CD8-positive, alpha-beta memory T cell (primary cell): ENCODE measurements at regions not wholly inside any gene's neighbourhood (a gene's known extent, or its start where the extent isn't known, plus 50 kb on each side); places are given as distances from the start of the nearest gene placed in this dataset.

Source experiments
- CTCF ChIA-PET: fragments of 350-600 bp; sonication (Branson Sonifier 250); formaldehyde crosslinking; loops from one replicate; lab custom pipeline; 2021; ENCODE audit warnings: antibody characterized with exemption; lab: Charles Lee
- POLR2A ChIA-PET: fragments of 350-600 bp; sonication (Branson Sonifier 250); formaldehyde crosslinking; loops from one replicate; lab custom pipeline; 2021; ENCODE audit warnings: antibody characterized with exemption; lab: Charles Lee
- DNase-seq, 5 donors: peaks; one replicate each; pipeline versions ENCODE4 v3.0.0 to v3.0.0-alpha.2; 2020 to 2022; ENCODE audit warnings: mixed read lengths in 1 of 5
- H3K27ac ChIP-seq: one replicate; pipeline ENCODE4 v1.7.0; 2013; ENCODE audit warnings: low read depth, mild to moderate bottlenecking, low read length, moderate library complexity
- H3K27me3 ChIP-seq: 2 replicates; pipeline ENCODE4 v1.7.0; 2013; ENCODE audit warnings: low read length, mild to moderate bottlenecking; ENCODE audit not compliant: insufficient read depth, poor library complexity, severe bottlenecking
- H3K36me3 ChIP-seq: 2 replicates; pipeline ENCODE4 v1.7.0; 2013; ENCODE audit warnings: mild to moderate bottlenecking, low read length, moderate library complexity; ENCODE audit not compliant: insufficient read depth
- H3K4me1 ChIP-seq: 2 replicates; pipeline ENCODE4 v1.7.0; 2013; ENCODE audit warnings: mild to moderate bottlenecking, low read length, moderate library complexity; ENCODE audit not compliant: insufficient read depth
- H3K4me3 ChIP-seq: 2 replicates; pipeline ENCODE4 v1.7.0; 2013; ENCODE audit warnings: mild to moderate bottlenecking, low read length
- H3K9me3 ChIP-seq: 2 replicates; pipeline ENCODE4 v1.7.0; 2013; ENCODE audit warnings: mild to moderate bottlenecking, low read length
- H3K27ac Mint-ChIP-seq, 8 donors: one replicate each; pipeline ENCODE4 v1.8.0; 2020 to 2021; ENCODE audit warnings: mixed read lengths in 8 of 8, mild to moderate bottlenecking in 6 of 8, inconsistent platforms in 3 of 8, moderate library complexity in 3 of 8
- H3K27me3 Mint-ChIP-seq, 2 donors: one replicate each; pipeline ENCODE4 v1.8.0; 2020 to 2021; ENCODE audit warnings: mixed read lengths in 2 of 2, mild to moderate bottlenecking in 1 of 2, moderate library complexity in 1 of 2
- H3K36me3 Mint-ChIP-seq, 3 donors: one replicate each; pipeline ENCODE4 v1.8.0; 2020 to 2021; ENCODE audit warnings: mixed read lengths in 3 of 3, inconsistent platforms in 1 of 3, mild to moderate bottlenecking in 1 of 3
- H3K4me1 Mint-ChIP-seq, 3 donors: one replicate each; pipeline ENCODE4 v1.8.0; 2020 to 2021; ENCODE audit warnings: mixed read lengths in 3 of 3, inconsistent platforms in 1 of 3, mild to moderate bottlenecking in 1 of 3
- H3K4me3 Mint-ChIP-seq, 7 donors: one replicate each; pipeline ENCODE4 v1.8.0; 2020 to 2021; ENCODE audit warnings: mixed read lengths in 7 of 7, mild to moderate bottlenecking in 6 of 7, moderate library complexity in 4 of 7, inconsistent platforms in 2 of 7
- H3K9me3 Mint-ChIP-seq, 5 donors: one replicate each; pipeline ENCODE4 v1.8.0; 2020 to 2022; ENCODE audit warnings: mixed read lengths in 5 of 5, mild to moderate bottlenecking in 3 of 5, moderate library complexity in 2 of 5, inconsistent platforms in 1 of 5

- no peaks in the 10 kb centered on the region for H3K4me1 Mint-ChIP-seq
- CTCF ChIA-PET = no interaction called here
Measured at GRCh38 chr17:33521784-33522183, 228.7 kb upstream of the ASIC2 start.

GRCh38 chr17:33522623-33523022 is 229.5 kb upstream of the ASIC2 start:
- H3K27me3 Mint-ChIP-seq = peaks cover 7 to 12% of the 10 kb centered on the region in 2 donors
- no peaks in the 10 kb centered on the region for H3K36me3 ChIP-seq
- no peaks in the 10 kb centered on the region for H3K36me3 Mint-ChIP-seq
- no peak overlapping the region for H3K27ac ChIP-seq
- no peak overlapping the region for H3K27ac Mint-ChIP-seq
- H3K4me3 ChIP-seq = no peak overlapping the region
- H3K9me3 Mint-ChIP-seq = peaks cover 0 to 8% (median 0%) of the 10 kb centered on the region in 5 donors
- H3K4me1 Mint-ChIP-seq = no peaks in the 10 kb centered on the region
- H3K4me1 ChIP-seq = no peaks in the 10 kb centered on the region
- CTCF ChIA-PET = no interaction called here
- POLR2A ChIA-PET = no interaction called here
- H3K9me3 ChIP-seq = no peaks in the 10 kb centered on the region
- H3K27me3 ChIP-seq = no peaks in the 10 kb centered on the region
- no peak for DNase-seq
- H3K4me3 Mint-ChIP-seq = no peak overlapping the region

More at GRCh38 chr17:33521784-33522183, 228.7 kb upstream of the ASIC2 start:
- Mint-ChIP-seq H3K27me3 (peaks cover 6% of the 10 kb centered on the region in 2 donors), H3K4me3 (no peak overlapping the region), H3K36me3 (no peaks in the 10 kb centered on the region), H3K27ac (no peak overlapping the region), H3K9me3 (peaks cover 0 to 2% (median 0%) of the 10 kb centered on the region in 5 donors)
- Histone ChIP-seq H3K9me3 (no peaks in the 10 kb centered on the region), H3K4me1 (no peaks in the 10 kb centered on the region), H3K27me3 (no peaks in the 10 kb centered on the region), H3K36me3 (no peaks in the 10 kb centered on the region), H3K4me3 (no peak overlapping the region), H3K27ac (no peak overlapping the region)
- POLR2A ChIA-PET = no interaction called here
- no peak for DNase-seq

- Mint-ChIP-seq H3K27me3 (peaks cover 8 to 14% of the 10 kb centered on the region in 2 donors), H3K9me3 (peaks cover 0 to 13% (median 0%) of the 10 kb centered on the region in 5 donors), H3K36me3 (no peaks in the 10 kb centered on the region), H3K4me1 (no peaks in the 10 kb centered on the region), H3K27ac (no peak overlapping the region), H3K4me3 (no peak overlapping the region)
- ChIA-PET CTCF (no interaction called here), POLR2A (no interaction called here)
- H3K4me1 ChIP-seq = no peaks in the 10 kb centered on the region
- H3K4me3 ChIP-seq = no peak overlapping the region
- no peak overlapping the region for H3K27ac ChIP-seq
- H3K9me3 ChIP-seq = no peaks in the 10 kb centered on the region
- H3K27me3 ChIP-seq = no peaks in the 10 kb centered on the region
- H3K36me3 ChIP-seq = no peaks in the 10 kb centered on the region
- DNase-seq = no peak
Measured at GRCh38 chr17:33523577-33523981, 230.5 kb upstream of the ASIC2 start.

GRCh38 chr17:33525186-33525585 is 232.1 kb upstream of the ASIC2 start:
- no peak overlapping the region for H3K4me3 ChIP-seq
- H3K36me3 ChIP-seq = no peaks in the 10 kb centered on the region
- no peaks in the 10 kb centered on the region for H3K4me1 Mint-ChIP-seq
- ChIA-PET CTCF (no interaction called here), POLR2A (no interaction called here)
- peaks cover 0 to 14% (median 0%) of the 10 kb centered on the region in 5 donors for H3K9me3 Mint-ChIP-seq
- H3K36me3 Mint-ChIP-seq = no peaks in the 10 kb centered on the region
- no peak overlapping the region for H3K27ac Mint-ChIP-seq
- DNase-seq = no peak
- no peaks in the 10 kb centered on the region for H3K27me3 ChIP-seq
- no peak overlapping the region for H3K27ac ChIP-seq
- peaks cover 7 to 13% of the 10 kb centered on the region in 2 donors for H3K27me3 Mint-ChIP-seq
- no peaks in the 10 kb centered on the region for H3K4me1 ChIP-seq
- H3K4me3 Mint-ChIP-seq = no peak overlapping the region
- H3K9me3 ChIP-seq = no peaks in the 10 kb centered on the region

- ChIA-PET CTCF (no interaction called here), POLR2A (no interaction called here)
- Mint-ChIP-seq H3K27ac (no peak overlapping the region), H3K9me3 (peaks cover 0 to 14% (median 0%) of the 10 kb centered on the region in 5 donors), H3K36me3 (no peaks in the 10 kb centered on the region), H3K27me3 (peaks cover 10 to 11% of the 10 kb centered on the region in 2 donors), H3K4me3 (no peak overlapping the region), H3K4me1 (no peaks in the 10 kb centered on the region)
- H3K9me3 ChIP-seq = no peaks in the 10 kb centered on the region
- H3K27ac ChIP-seq = no peak overlapping the region
- no peaks in the 10 kb centered on the region for H3K4me1 ChIP-seq
- no peaks in the 10 kb centered on the region for H3K27me3 ChIP-seq
- no peak overlapping the region for H3K4me3 ChIP-seq
- no peak for DNase-seq
- H3K36me3 ChIP-seq = no peaks in the 10 kb centered on the region
Measured at GRCh38 chr17:33526717-33527116, 233.6 kb upstream of the ASIC2 start.

GRCh38 chr17:33527290-33527689 is 234.2 kb upstream of the ASIC2 start:
- ChIA-PET CTCF (no interaction called here), POLR2A (no interaction called here)
- no peak overlapping the region for H3K27ac Mint-ChIP-seq
- H3K9me3 Mint-ChIP-seq = peaks cover 0 to 14% (median 0%) of the 10 kb centered on the region in 5 donors
- Histone ChIP-seq H3K36me3 (no peaks in the 10 kb centered on the region), H3K27ac (no peak overlapping the region), H3K27me3 (no peaks in the 10 kb centered on the region), H3K4me3 (no peak overlapping the region), H3K4me1 (no peaks in the 10 kb centered on the region), H3K9me3 (no peaks in the 10 kb centered on the region)
- peaks cover 10 to 11% of the 10 kb centered on the region in 2 donors for H3K27me3 Mint-ChIP-seq
- H3K36me3 Mint-ChIP-seq = no peaks in the 10 kb centered on the region
- no peaks in the 10 kb centered on the region for H3K4me1 Mint-ChIP-seq
- H3K4me3 Mint-ChIP-seq = no peak overlapping the region
- no peak for DNase-seq

GRCh38 chr17:33528846-33529245 is 235.8 kb upstream of the ASIC2 start:
- Histone ChIP-seq H3K4me3 (no peak overlapping the region), H3K27ac (no peak overlapping the region), H3K9me3 (no peaks in the 10 kb centered on the region), H3K4me1 (no peaks in the 10 kb centered on the region), H3K36me3 (no peaks in the 10 kb centered on the region), H3K27me3 (no peaks in the 10 kb centered on the region)
- no peak overlapping the region for H3K4me3 Mint-ChIP-seq
- ChIA-PET POLR2A (no interaction called here), CTCF (no interaction called here)
- no peaks in the 10 kb centered on the region for H3K4me1 Mint-ChIP-seq
- DNase-seq = no peak
- no peaks in the 10 kb centered on the region for H3K36me3 Mint-ChIP-seq
- peaks cover 0 to 14% (median 0%) of the 10 kb centered on the region in 5 donors for H3K9me3 Mint-ChIP-seq
- peaks cover 8 to 10% of the 10 kb centered on the region in 2 donors for H3K27me3 Mint-ChIP-seq
- no peak overlapping the region for H3K27ac Mint-ChIP-seq

- H3K4me1 ChIP-seq = no peaks in the 10 kb centered on the region
- POLR2A ChIA-PET = no interaction called here
- no peaks in the 10 kb centered on the region for H3K9me3 ChIP-seq
- H3K4me3 ChIP-seq = no peak overlapping the region
- Mint-ChIP-seq H3K9me3 (peaks cover 0 to 14% (median 0%) of the 10 kb centered on the region in 5 donors), H3K4me3 (no peak overlapping the region), H3K27ac (peak overlapping the region in 1 of 8 donors; percentile 22), H3K36me3 (no peaks in the 10 kb centered on the region), H3K4me1 (no peaks in the 10 kb centered on the region), H3K27me3 (peaks cover 8 to 10% of the 10 kb centered on the region in 2 donors)
- no peaks in the 10 kb centered on the region for H3K36me3 ChIP-seq
- H3K27ac ChIP-seq = no peak overlapping the region
- CTCF ChIA-PET = no interaction called here
- DNase-seq = no peak
- no peaks in the 10 kb centered on the region for H3K27me3 ChIP-seq
Measured at GRCh38 chr17:33529816-33530215, 236.7 kb upstream of the ASIC2 start.

- CTCF ChIA-PET = no interaction called here
- no peak overlapping the region for H3K4me3 ChIP-seq
- Mint-ChIP-seq H3K27me3 (peaks cover 7 to 11% of the 10 kb centered on the region in 2 donors), H3K9me3 (peaks cover 0 to 14% (median 0%) of the 10 kb centered on the region in 5 donors), H3K27ac (no peak overlapping the region), H3K4me1 (no peaks in the 10 kb centered on the region), H3K4me3 (no peak overlapping the region), H3K36me3 (no peaks in the 10 kb centered on the region)
- H3K27me3 ChIP-seq = no peaks in the 10 kb centered on the region
- H3K27ac ChIP-seq = no peak overlapping the region
- DNase-seq = no peak
- POLR2A ChIA-PET = no interaction called here
- H3K4me1 ChIP-seq = no peaks in the 10 kb centered on the region
- no peaks in the 10 kb centered on the region for H3K9me3 ChIP-seq
- no peaks in the 10 kb centered on the region for H3K36me3 ChIP-seq
Measured at GRCh38 chr17:33531311-33531710, 238.2 kb upstream of the ASIC2 start.
